Neutrophil (primary cell): ENCODE measurements at regions not wholly inside any gene's neighbourhood (a gene's known extent, or its start where the extent isn't known, plus 50 kb on each side); places are given as distances from the start of the nearest gene placed in this dataset.

Experiments
- H3K27ac ChIP-seq: fragments of 200-600 bp; sonication (generic); 2 replicates; pipeline ENCODE4 v1.5.1; 2016; ENCODE audit warnings: mild to moderate bottlenecking, moderate library complexity
- H3K27me3 ChIP-seq: fragments of 200-600 bp; sonication (generic); 2 replicates; pipeline ENCODE4 v1.6.0; 2016; ENCODE audit warnings: mild to moderate bottlenecking
- H3K36me3 ChIP-seq: fragments of 200-600 bp; sonication (generic); 2 replicates; pipeline ENCODE4 v1.5.1; 2017
- H3K4me1 ChIP-seq, 2 experiments: fragments of 200-600 bp in 1 of 2; sonication (generic) in 1 of 2; 1 replicate in 1 of 2; 2 replicates in 1 of 2; pipeline versions ENCODE4 v1.5.1 to v1.6.1; 2013 to 2016; ENCODE audit warnings: low read depth in 1 of 2, low read length in 1 of 2, mild to moderate bottlenecking in 1 of 2, moderate library complexity in 1 of 2; ENCODE audit not compliant: control insufficient read depth in 1 of 2, insufficient read depth in 1 of 2
- H3K4me3 ChIP-seq, 2 experiments: fragments of 200-600 bp in 1 of 2; sonication (generic) in 1 of 2; 1 replicate in 1 of 2; 2 replicates in 1 of 2; pipeline ENCODE4 v1.5.1; 2013 to 2016; ENCODE audit warnings: low read depth in 1 of 2, low read length in 1 of 2, mild to moderate bottlenecking in 1 of 2, moderate library complexity in 1 of 2
- H3K9me3 ChIP-seq: fragments of 200-600 bp; sonication (generic); 2 replicates; pipeline ENCODE4 v1.5.1; 2016
- TF ChIP-seq, protein P1 (sequence below): fragments of 200-600 bp; sonication (generic); IDR thresholded peaks from 2 replicates; pipeline ENCODE4 v1.5.1; 2016; ENCODE audit warnings: antibody characterized with exemption

DNA sequence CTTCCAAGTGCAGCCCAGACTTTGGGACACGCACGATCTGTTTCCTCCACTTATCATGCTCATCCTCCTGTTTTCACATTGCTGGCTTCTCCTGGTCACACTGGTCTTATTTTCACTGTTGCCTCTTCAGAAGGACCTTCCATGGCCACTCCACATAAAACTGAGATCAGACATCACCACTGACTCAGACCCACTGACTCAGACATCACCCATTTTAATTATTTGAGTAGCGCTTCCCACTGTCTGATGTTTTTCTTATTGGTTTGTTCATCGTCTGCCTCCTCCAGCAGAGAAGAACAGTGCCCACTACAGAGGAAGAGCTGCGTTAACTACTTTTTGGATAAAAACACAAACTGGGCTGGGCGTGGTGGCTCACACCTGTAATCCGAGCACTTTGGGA lies 270.5 kb upstream of the PWP1 start:
- H3K36me3 ChIP-seq, result no peaks in the 10 kb centered on the region
- no peak overlapping the region for H3K4me3 ChIP-seq
- H3K27me3 ChIP-seq, result no peaks in the 10 kb centered on the region
- no peaks in the 10 kb centered on the region for H3K4me1 ChIP-seq
- H3K9me3 ChIP-seq, result no peaks in the 10 kb centered on the region
- H3K27ac ChIP-seq, result no peak overlapping the region
- TF ChIP-seq, protein P1, sequence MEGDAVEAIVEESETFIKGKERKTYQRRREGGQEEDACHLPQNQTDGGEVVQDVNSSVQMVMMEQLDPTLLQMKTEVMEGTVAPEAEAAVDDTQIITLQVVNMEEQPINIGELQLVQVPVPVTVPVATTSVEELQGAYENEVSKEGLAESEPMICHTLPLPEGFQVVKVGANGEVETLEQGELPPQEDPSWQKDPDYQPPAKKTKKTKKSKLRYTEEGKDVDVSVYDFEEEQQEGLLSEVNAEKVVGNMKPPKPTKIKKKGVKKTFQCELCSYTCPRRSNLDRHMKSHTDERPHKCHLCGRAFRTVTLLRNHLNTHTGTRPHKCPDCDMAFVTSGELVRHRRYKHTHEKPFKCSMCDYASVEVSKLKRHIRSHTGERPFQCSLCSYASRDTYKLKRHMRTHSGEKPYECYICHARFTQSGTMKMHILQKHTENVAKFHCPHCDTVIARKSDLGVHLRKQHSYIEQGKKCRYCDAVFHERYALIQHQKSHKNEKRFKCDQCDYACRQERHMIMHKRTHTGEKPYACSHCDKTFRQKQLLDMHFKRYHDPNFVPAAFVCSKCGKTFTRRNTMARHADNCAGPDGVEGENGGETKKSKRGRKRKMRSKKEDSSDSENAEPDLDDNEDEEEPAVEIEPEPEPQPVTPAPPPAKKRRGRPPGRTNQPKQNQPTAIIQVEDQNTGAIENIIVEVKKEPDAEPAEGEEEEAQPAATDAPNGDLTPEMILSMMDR, result no peak

DNA sequence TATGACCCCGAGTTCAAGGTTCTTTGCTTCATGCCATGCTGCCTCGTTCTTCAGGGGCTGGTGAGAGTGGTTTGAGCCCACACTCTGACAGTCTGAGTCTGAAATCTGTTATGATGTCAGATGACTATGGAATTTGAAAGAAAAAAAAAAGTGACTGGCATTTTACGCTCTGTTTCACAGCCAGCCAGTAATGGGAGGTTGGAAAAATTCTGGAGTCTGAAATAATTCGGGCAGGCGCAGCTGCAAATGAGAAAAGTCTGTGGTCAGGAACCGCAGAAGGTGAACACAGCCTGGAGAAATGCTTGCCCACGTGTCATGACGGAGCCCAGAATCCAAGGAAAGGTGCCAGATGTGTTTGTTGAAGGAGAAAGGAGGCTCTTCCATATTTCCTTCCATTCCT lies 269.8 kb upstream of the PWP1 start:
- Histone ChIP-seq H3K4me3 (no peak overlapping the region), H3K27ac (no peak overlapping the region), H3K4me1 (no peaks in the 10 kb centered on the region), H3K27me3 (no peaks in the 10 kb centered on the region), H3K36me3 (no peaks in the 10 kb centered on the region), H3K9me3 (no peaks in the 10 kb centered on the region)
- TF ChIP-seq, protein P1, result no peak

DNA sequence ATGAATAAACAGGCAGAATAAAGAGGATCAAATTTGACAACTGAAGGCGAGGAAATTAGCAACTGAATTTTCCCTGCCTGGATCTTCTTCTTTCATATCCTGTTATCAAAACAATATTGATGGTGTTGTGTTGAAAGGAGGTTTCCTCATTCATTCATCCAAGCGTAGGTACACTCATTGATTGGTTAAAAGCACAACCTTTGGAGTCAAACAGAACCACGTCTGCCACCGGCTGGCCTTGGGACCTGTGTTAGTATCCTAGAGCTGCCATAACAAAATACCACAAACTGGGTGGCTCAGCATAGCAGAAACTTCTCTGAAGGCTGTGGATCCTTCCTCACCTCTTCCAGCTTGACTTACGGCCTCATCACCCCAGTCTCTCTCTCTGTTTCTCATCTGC lies 268.6 kb upstream of the PWP1 start:
- Histone ChIP-seq H3K36me3 (no peaks in the 10 kb centered on the region), H3K27ac (no peak overlapping the region), H3K4me3 (no peak overlapping the region), H3K9me3 (no peaks in the 10 kb centered on the region), H3K4me1 (no peaks in the 10 kb centered on the region), H3K27me3 (no peaks in the 10 kb centered on the region)
- TF ChIP-seq, protein P1, result no peak

DNA sequence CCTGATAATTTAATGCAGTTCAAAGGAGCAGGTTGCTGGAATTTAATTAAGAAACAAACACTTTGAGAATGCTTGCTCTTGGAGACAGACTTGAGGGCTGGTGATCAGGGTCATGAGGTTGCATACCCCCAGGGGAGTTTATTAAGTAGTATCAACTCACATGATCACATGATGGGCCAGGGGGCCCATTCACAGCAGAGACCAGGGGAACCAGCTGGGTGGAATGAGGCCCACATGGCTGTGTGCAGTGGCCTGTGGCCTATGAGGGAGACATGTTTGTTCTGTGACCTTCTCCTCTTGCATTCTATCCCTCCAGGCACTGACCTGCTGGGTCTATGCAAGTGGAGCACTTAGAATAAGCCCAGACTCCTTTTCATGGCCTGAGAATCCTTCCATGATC lies 266.6 kb upstream of the PWP1 start:
- H3K9me3 ChIP-seq, result no peaks in the 10 kb centered on the region
- no peaks in the 10 kb centered on the region for H3K27me3 ChIP-seq
- no peaks in the 10 kb centered on the region for H3K36me3 ChIP-seq
- no peak overlapping the region for H3K4me3 ChIP-seq
- no peaks in the 10 kb centered on the region for H3K4me1 ChIP-seq
- TF ChIP-seq, protein P1, result no peak
- H3K27ac ChIP-seq, result no peak overlapping the region

DNA sequence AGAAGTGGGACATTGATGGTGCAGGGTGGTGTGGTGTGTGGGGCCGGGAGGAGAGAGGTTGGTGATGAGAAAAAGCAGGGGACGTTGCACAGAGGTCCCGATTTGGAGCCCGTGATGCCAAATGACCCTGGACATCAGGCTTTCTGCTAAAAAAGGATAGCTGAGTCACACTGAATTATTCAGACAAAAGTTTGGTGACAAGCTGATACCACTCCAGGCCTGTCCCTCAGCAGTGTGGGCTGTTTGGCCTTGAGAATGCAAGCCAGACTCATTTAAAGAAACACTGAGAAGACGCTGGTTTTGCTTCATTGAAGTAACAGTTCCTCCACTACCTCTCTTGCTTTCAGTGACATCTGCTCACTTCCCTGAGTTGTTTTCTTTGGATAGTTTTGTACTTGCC lies 262.1 kb upstream of the PWP1 start:
- Histone ChIP-seq H3K4me3 (no peak overlapping the region), H3K27ac (no peak overlapping the region), H3K9me3 (no peaks in the 10 kb centered on the region), H3K36me3 (no peaks in the 10 kb centered on the region), H3K27me3 (no peaks in the 10 kb centered on the region), H3K4me1 (no peaks in the 10 kb centered on the region)
- TF ChIP-seq, protein P1, result no peak

DNA sequence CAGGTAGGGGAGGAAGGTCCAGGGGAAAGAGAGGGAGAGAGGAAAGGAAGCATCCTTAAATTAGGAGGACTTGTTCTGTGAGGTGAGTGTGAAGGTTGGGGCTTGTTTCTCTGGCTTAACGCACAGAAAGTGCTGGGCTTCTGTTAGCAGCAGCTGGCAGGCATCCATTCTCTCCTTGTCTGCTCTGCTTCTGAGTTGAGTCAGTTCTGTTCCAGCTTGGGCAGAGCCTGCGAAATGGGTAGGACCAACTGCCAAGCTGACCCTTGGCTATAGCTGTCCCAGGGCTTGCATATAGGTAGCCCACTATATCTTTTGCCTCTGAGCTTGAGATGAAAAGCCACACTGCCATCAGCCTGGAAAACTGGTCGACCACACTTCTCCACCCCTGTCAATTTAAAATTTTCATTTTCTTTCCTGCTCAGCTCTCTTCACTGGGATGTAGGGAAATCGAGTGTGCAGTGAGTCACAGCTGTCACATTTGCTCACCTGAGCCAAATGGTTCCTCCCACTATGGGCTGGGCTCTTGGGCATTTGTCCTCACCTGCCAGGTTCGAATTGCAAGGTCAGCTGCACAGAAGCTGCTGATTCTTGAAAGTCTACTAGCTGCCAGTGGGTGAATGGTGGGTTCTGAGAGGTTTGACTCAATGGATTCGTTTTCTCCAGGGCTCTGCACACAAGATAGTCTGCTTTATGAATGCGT lies 256.4 kb upstream of the PWP1 start:
- Histone ChIP-seq H3K9me3 (no peaks in the 10 kb centered on the region), H3K4me1 (peaks cover 0 to 7% of the 10 kb centered on the region in 2 experiments), H3K36me3 (no peaks in the 10 kb centered on the region), H3K4me3 (no peak overlapping the region), H3K27me3 (no peaks in the 10 kb centered on the region), H3K27ac (no peak overlapping the region)
- TF ChIP-seq, protein P1, result no peak
